ENCODE measurements at regions not wholly inside any gene's neighbourhood (a gene's known extent, or its start where the extent isn't known, plus 50 kb on each side); places are given as distances from the start of the nearest gene placed in this dataset.

DNA sequence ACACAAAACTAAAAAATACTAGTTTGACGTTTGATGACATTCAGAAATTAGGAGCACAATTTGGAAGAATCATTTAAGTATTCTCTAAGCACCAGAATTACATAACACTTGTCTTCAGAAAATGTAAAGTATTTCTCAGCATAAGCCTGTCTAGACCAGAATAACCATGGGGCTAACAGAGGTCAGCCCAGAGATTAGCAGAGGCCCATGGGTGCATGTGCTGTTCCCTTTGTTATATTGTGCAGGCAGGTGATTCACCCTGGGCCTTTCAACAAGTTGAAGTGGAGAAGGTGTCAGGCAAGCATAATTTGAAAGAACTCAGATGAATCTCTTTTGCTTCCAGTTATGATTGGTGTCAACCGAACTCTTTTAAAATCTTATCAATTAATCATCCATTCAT is 227.9 kb downstream of the LURAP1L start:
- Mint-ChIP-seq H3K4me3 (no peak overlapping the region), H3K27me3 (ENCODE audit: insufficient read depth) (no peaks in the 10 kb centered on the region; the same call in none of the 2 replicates), H3K4me1 (ENCODE audit: low read depth) (no peaks in the 10 kb centered on the region), H3K36me3 (ENCODE audit: low read depth) (no peaks in the 10 kb centered on the region), H3K9me3 (no peaks in the 10 kb centered on the region), H3K27ac (no peak overlapping the region)
- no peak for DNase-seq
- TF ChIP-seq, protein P1, sequence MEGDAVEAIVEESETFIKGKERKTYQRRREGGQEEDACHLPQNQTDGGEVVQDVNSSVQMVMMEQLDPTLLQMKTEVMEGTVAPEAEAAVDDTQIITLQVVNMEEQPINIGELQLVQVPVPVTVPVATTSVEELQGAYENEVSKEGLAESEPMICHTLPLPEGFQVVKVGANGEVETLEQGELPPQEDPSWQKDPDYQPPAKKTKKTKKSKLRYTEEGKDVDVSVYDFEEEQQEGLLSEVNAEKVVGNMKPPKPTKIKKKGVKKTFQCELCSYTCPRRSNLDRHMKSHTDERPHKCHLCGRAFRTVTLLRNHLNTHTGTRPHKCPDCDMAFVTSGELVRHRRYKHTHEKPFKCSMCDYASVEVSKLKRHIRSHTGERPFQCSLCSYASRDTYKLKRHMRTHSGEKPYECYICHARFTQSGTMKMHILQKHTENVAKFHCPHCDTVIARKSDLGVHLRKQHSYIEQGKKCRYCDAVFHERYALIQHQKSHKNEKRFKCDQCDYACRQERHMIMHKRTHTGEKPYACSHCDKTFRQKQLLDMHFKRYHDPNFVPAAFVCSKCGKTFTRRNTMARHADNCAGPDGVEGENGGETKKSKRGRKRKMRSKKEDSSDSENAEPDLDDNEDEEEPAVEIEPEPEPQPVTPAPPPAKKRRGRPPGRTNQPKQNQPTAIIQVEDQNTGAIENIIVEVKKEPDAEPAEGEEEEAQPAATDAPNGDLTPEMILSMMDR (IDR thresholded peaks at IDR 0.05), result no peak

GRCh38 chr9:13009871-13010270 is 235.1 kb downstream of the LURAP1L start:
- H3K4me1 Mint-ChIP-seq (ENCODE audit: low read depth), result no peaks in the 10 kb centered on the region
- DNase-seq, result no peak
- H3K27me3 Mint-ChIP-seq (ENCODE audit: insufficient read depth), result peaks cover 2% of the 10 kb centered on the region; the same call in 1 of the 2 replicates
- H3K27ac Mint-ChIP-seq, result no peak overlapping the region
- H3K9me3 Mint-ChIP-seq, result no peaks in the 10 kb centered on the region
- H3K36me3 Mint-ChIP-seq (ENCODE audit: low read depth), result no peaks in the 10 kb centered on the region
- TF ChIP-seq, protein P1 (IDR thresholded peaks at IDR 0.05), result no peak
- H3K4me3 Mint-ChIP-seq, result no peak overlapping the region

- no peaks in the 10 kb centered on the region for H3K36me3 Mint-ChIP-seq (ENCODE audit: low read depth)
- H3K9me3 Mint-ChIP-seq, result no peaks in the 10 kb centered on the region
- TF ChIP-seq, protein P1 (IDR thresholded peaks at IDR 0.05), result no peak
- no peaks in the 10 kb centered on the region for H3K4me1 Mint-ChIP-seq (ENCODE audit: low read depth)
- no peak overlapping the region for H3K27ac Mint-ChIP-seq
- H3K4me3 Mint-ChIP-seq, result no peak overlapping the region
- no peak for DNase-seq
- peaks cover 3% of the 10 kb centered on the region for H3K27me3 Mint-ChIP-seq (ENCODE audit: insufficient read depth)
Measured at GRCh38 chr9:13013991-13014883, 239.4 kb downstream of the LURAP1L start.

DNA sequence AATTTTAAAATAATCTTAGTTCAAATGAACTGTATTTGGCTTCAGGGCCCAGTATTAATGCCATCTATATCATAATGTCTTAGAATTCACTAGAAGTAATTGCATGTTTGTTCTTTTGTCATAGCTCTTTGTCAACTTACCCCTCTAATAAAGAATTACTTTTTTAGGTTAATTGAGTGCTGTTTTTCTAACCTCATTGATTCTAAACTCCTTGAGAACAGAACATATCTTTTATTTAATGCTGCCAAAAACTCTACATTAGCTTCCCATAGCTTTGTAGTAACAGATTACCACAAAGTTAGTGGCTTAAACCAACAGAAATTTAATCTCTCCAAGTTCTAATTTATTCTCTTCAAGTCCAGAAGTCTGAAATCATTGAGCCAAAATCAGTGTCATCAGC is 242.4 kb downstream of the LURAP1L start:
- Mint-ChIP-seq H3K9me3 (no peaks in the 10 kb centered on the region), H3K36me3 (ENCODE audit: low read depth) (no peaks in the 10 kb centered on the region), H3K27me3 (ENCODE audit: insufficient read depth) (peaks cover 3% of the 10 kb centered on the region), H3K27ac (no peak overlapping the region), H3K4me1 (ENCODE audit: low read depth) (no peaks in the 10 kb centered on the region), H3K4me3 (no peak overlapping the region)
- TF ChIP-seq, protein P1 (IDR thresholded peaks at IDR 0.05), result no peak
- DNase-seq, result no peak

GRCh38 chr9:13020146-13021040 is 245.6 kb downstream of the LURAP1L start:
- H3K9me3 Mint-ChIP-seq, result no peaks in the 10 kb centered on the region
- peaks cover 3% of the 10 kb centered on the region for H3K27me3 Mint-ChIP-seq (ENCODE audit: insufficient read depth)
- no peak overlapping the region for H3K4me3 Mint-ChIP-seq
- no peaks in the 10 kb centered on the region for H3K36me3 Mint-ChIP-seq (ENCODE audit: low read depth)
- no peaks in the 10 kb centered on the region for H3K4me1 Mint-ChIP-seq (ENCODE audit: low read depth)
- no peak for DNase-seq
- TF ChIP-seq, protein P1 (IDR thresholded peaks at IDR 0.05), result no peak
- no peak overlapping the region for H3K27ac Mint-ChIP-seq

All from HFFc6 (cell line).